GM21737 (cell line): ENCODE measurements at regions not wholly inside any gene's neighbourhood (a gene's known extent, or its start where the extent isn't known, plus 50 kb on each side); places are given as distances from the start of the nearest gene placed in this dataset.

Experiments
- ATAC-seq: cut with Tn5 transposase; IDR thresholded peaks from one replicate; pipeline ENCODE4 v1.9.1; 2021; ENCODE audit warnings: mild to moderate bottlenecking, moderate library complexity; ENCODE audit not compliant: unreplicated experiment

GRCh38 chrX:38856670-38857265 is 55.5 kb downstream of the MID1IP1 start:
- ATAC-seq = no peak

GRCh38 chrX:38857736-38858523 is 56.7 kb downstream of the MID1IP1 start:
- ATAC-seq = no peak

GRCh38 chrX:38859602-38860001 is 58.3 kb downstream of the MID1IP1 start:
- ATAC-seq = no peak

- ATAC-seq = no peak
These were observed 59.1 kb downstream of the MID1IP1 start for GRCh38 chrX:38860106-38861013.

GRCh38 chrX:38861489-38861888 is 60.2 kb downstream of the MID1IP1 start:
- ATAC-seq = no peak

GRCh38 chrX:38862100-38862499 is 60.8 kb downstream of the MID1IP1 start:
- ATAC-seq = no peak

GRCh38 chrX:38864165-38864564 is 62.9 kb downstream of the MID1IP1 start:
- ATAC-seq = no peak

GRCh38 chrX:38868321-38868720 is 67.1 kb downstream of the MID1IP1 start:
- ATAC-seq = no peak

GRCh38 chrX:38868941-38869401 is 67.7 kb downstream of the MID1IP1 start:
- ATAC-seq = no peak

GRCh38 chrX:38870361-38870895 is 69.2 kb downstream of the MID1IP1 start:
- ATAC-seq = no peak

GRCh38 chrX:38871129-38872029 is 70.1 kb downstream of the MID1IP1 start:
- no peak for ATAC-seq

GRCh38 chrX:38877366-38877765 is 76.1 kb downstream of the MID1IP1 start:
- ATAC-seq = no peak

GRCh38 chrX:38878641-38879340 is 77.5 kb downstream of the MID1IP1 start:
- no peak for ATAC-seq

GRCh38 chrX:38879631-38880220 is 78.5 kb downstream of the MID1IP1 start:
- peak; percentile 63 for ATAC-seq

- no peak for ATAC-seq
These were observed 79.1 kb downstream of the MID1IP1 start for GRCh38 chrX:38880296-38880854.

- ATAC-seq = no peak
These were observed 79.8 kb downstream of the MID1IP1 start for GRCh38 chrX:38881066-38881465.

- ATAC-seq = peak; percentile 34
These were observed 80.5 kb downstream of the MID1IP1 start for GRCh38 chrX:38881727-38882126.

GRCh38 chrX:38882894-38883626 is 81.8 kb downstream of the MID1IP1 start:
- ATAC-seq = no peak
